Kidney (tissue), 13 donors: ENCODE measurements at regions not wholly inside any gene's neighbourhood (a gene's known extent, or its start where the extent isn't known, plus 50 kb on each side); places are given as distances from the start of the nearest gene placed in this dataset.

Source experiments
- DNase-seq, 5 donors: peaks; one replicate each; pipeline ENCODE4 v3.0.0-alpha.2; 2013 to 2020
- FAIRE-seq: peaks from 2 replicates; lab custom pipeline; 2012; peaks lifted over from hg19 to GRCh38; lab: Jason Lieb, UNC
- H3K27ac ChIP-seq, 2 donors: one replicate each; pipeline ENCODE4 v1.7.0; 2013; ENCODE audit warnings: low read depth in 2 of 2, low read length in 2 of 2, inconsistent platforms in 1 of 2
- H3K27me3 ChIP-seq: one replicate; pipeline ENCODE4 v1.7.1; 2013; ENCODE audit warnings: low read length, inconsistent platforms; ENCODE audit not compliant: control insufficient read depth, insufficient read depth
- H3K36me3 ChIP-seq, 3 donors: one replicate each; pipeline versions ENCODE4 v1.7.0 to v1.7.1; 2013; ENCODE audit warnings: low read length in 3 of 3, control low read depth in 1 of 3, inconsistent platforms in 1 of 3; ENCODE audit not compliant: insufficient read depth in 3 of 3, control insufficient read depth in 2 of 3
- H3K4me1 ChIP-seq, 3 donors: one replicate each; pipeline versions ENCODE4 v1.7.0 to v1.7.1; 2013; ENCODE audit warnings: low read length in 3 of 3, inconsistent platforms in 1 of 3, low read depth in 1 of 3; ENCODE audit not compliant: control insufficient read depth in 2 of 3, insufficient read depth in 2 of 3
- H3K4me3 ChIP-seq, 3 donors: one replicate each; pipeline versions ENCODE4 v1.7.0 to v1.8.1; 2013; ENCODE audit warnings: low read length in 3 of 3, control low read depth in 1 of 3, inconsistent platforms in 1 of 3
- H3K9ac ChIP-seq, 3 donors: one replicate each; pipeline versions ENCODE4 v1.7.0 to v1.7.1; 2013; ENCODE audit warnings: low read length in 3 of 3, control low read depth in 1 of 3, inconsistent platforms in 1 of 3
- H3K9me3 ChIP-seq, 3 donors: one replicate each; pipeline versions ENCODE4 v1.7.0 to v1.7.1; 2013; ENCODE audit warnings: low read length in 3 of 3, control low read depth in 1 of 3, inconsistent platforms in 1 of 3; ENCODE audit not compliant: control insufficient read depth in 2 of 3, insufficient read depth in 1 of 3
- CTCF ChIP-seq: IDR thresholded peaks from 3 replicates; pipeline ENCODE4 v1.5.1; 2012; ENCODE audit warnings: mild to moderate bottlenecking, moderate library complexity, borderline replicate concordance; ENCODE audit not compliant: insufficient read depth; ENCODE audit errors: extremely low read depth
- intact Hi-C: fragments of 100-400 bp; cut with DNase I; formaldehyde crosslinking; loops from one replicate; pipeline ENCODE4 v1.11.1; 2022
- donor health status: control.
- donor health status: control.
- donor health status: control.
- donor health status: control.
- donor health status: control.
- donor health status: DM: yes; HTN: yes; CAD: no.
- donor health status: Normal renal cell carcinoma (clear cell type).

DNA sequence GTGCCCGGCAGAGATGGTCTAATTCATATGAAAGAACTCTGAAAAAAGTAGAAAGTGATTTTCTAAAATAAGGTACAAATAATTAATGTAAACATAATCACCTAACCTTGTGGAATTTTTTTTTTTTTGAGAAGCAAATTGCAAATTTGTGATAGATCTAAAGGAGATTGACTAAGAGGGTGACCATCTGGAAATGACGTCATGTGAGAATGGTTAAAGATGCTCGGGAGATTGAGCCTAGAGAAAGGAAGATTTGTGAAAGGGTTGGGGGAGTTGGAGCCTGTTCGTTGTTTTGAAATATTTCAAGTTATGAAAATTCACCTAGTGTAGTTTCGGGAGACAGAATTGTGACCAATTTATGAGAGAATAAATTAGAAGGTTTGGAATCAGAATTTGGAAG lies 115.7 kb upstream of the ANK2 start:
- intact Hi-C loops = no loop called here
- Histone ChIP-seq H3K4me1 (no peaks in the 10 kb centered on the region), H3K36me3 (no peaks in the 10 kb centered on the region), H3K4me3 (no peak overlapping the region), H3K9ac (no peak overlapping the region), H3K9me3 (no peaks in the 10 kb centered on the region), H3K27me3 (no peaks in the 10 kb centered on the region), H3K27ac (no peak overlapping the region)
- DNase-seq (no peak), FAIRE-seq (no peak)
- no peak for TF ChIP-seq CTCF

GRCh38 chr4:112938461-112939058 lies 110.9 kb upstream of the ANK2 start:
- TF ChIP-seq CTCF = peak; percentile 49
- Histone ChIP-seq H3K4me1 (no peaks in the 10 kb centered on the region), H3K27ac (no peak overlapping the region), H3K36me3 (no peaks in the 10 kb centered on the region), H3K9ac (no peak overlapping the region), H3K9me3 (no peaks in the 10 kb centered on the region), H3K27me3 (no peaks in the 10 kb centered on the region), H3K4me3 (no peak overlapping the region)
- DNase-seq (peak in 2 of 5 donors; percentile 69 to 81), FAIRE-seq (peak; percentile 89)
- intact Hi-C loops = no loop called here

DNA sequence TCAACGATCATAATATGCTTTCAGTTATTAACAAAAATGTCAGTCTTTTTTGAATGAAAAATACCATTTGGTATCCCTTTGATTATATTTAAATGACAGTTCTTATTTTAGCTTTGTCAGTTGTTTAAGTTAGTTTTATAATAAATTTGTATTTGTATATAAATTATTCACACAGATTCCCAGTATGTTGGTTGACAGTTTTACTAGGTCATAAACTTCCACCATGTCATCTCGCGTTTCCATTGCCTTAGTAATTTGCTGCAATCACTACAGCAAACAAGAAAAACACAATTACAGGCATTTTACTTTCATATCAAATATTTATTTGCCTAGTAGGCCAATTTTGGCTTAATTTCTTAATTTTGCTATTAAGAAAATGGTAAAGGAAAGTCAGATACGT lies 109.6 kb upstream of the ANK2 start:
- intact Hi-C loops = no loop called here
- Histone ChIP-seq H3K27me3 (no peaks in the 10 kb centered on the region), H3K9ac (no peak overlapping the region), H3K9me3 (no peaks in the 10 kb centered on the region), H3K27ac (no peak overlapping the region), H3K4me1 (no peaks in the 10 kb centered on the region), H3K36me3 (no peaks in the 10 kb centered on the region), H3K4me3 (no peak overlapping the region)
- no peak for TF ChIP-seq CTCF
- DNase-seq = peak in 1 of 5 donors; percentile 10
- FAIRE-seq = peak; percentile 27

- no peak for DNase-seq
- no peaks in the 10 kb centered on the region for H3K4me1 ChIP-seq
- no peak for TF ChIP-seq CTCF
- no peaks in the 10 kb centered on the region for H3K9me3 ChIP-seq
- H3K4me3 ChIP-seq = no peak overlapping the region
- no peak overlapping the region for H3K9ac ChIP-seq
- H3K27me3 ChIP-seq = no peaks in the 10 kb centered on the region
- intact Hi-C loops = no loop called here
- FAIRE-seq = no peak
- no peak overlapping the region for H3K27ac ChIP-seq
- no peaks in the 10 kb centered on the region for H3K36me3 ChIP-seq
Measured at GRCh38 chr4:112940336-112940735, 109.1 kb upstream of the ANK2 start.
